HCEC 1CT (cell line): ENCODE measurements at regions not wholly inside any gene's neighbourhood (a gene's known extent, or its start where the extent isn't known, plus 50 kb on each side); places are given as distances from the start of the nearest gene placed in this dataset.
A peak's percentile ranks its signal among the peaks of the same experiment; 100 is the strongest.

Source experiments
- DNase-seq: peaks from one replicate; pipeline ENCODE4 v3.0.0-alpha.2; 2017

- no peak for DNase-seq
Measured at GRCh38 chr13:31611214-31611613, 128.1 kb upstream of the RXFP2 start.

GRCh38 chr13:31614073-31614472, 125.3 kb upstream of the RXFP2 start:
- no peak for DNase-seq

- no peak for DNase-seq
Measured at GRCh38 chr13:31614704-31615103, 124.6 kb upstream of the RXFP2 start.

- DNase-seq = no peak
Measured at GRCh38 chr13:31625115-31625514, 114.2 kb upstream of the RXFP2 start.

- peak; percentile 11 for DNase-seq
Measured at GRCh38 chr13:31627097-31627845, 112.1 kb upstream of the RXFP2 start.

GRCh38 chr13:31629085-31629780, 110.1 kb upstream of the RXFP2 start:
- DNase-seq = no peak

GRCh38 chr13:31631071-31631470, 108.3 kb upstream of the RXFP2 start:
- DNase-seq = no peak

GRCh38 chr13:31631746-31632145, 107.6 kb upstream of the RXFP2 start:
- no peak for DNase-seq

GRCh38 chr13:31638577-31638976, 100.7 kb upstream of the RXFP2 start:
- DNase-seq = peak; percentile 69

- DNase-seq = no peak
Measured at GRCh38 chr13:31639443-31640163, 99.7 kb upstream of the RXFP2 start.

- no peak for DNase-seq
Measured at GRCh38 chr13:31649766-31650165, 89.6 kb upstream of the RXFP2 start.

- no peak for DNase-seq
Measured at GRCh38 chr13:31653730-31654129, 85.6 kb upstream of the RXFP2 start.

GRCh38 chr13:31663880-31664585, 75.3 kb upstream of the RXFP2 start:
- no peak for DNase-seq

GRCh38 chr13:31670831-31671617, 68.3 kb upstream of the RXFP2 start:
- no peak for DNase-seq

- DNase-seq = no peak
Measured at GRCh38 chr13:31674051-31674450, 65.3 kb upstream of the RXFP2 start.

GRCh38 chr13:31675440-31675953, 63.8 kb upstream of the RXFP2 start:
- DNase-seq = no peak

GRCh38 chr13:31681133-31681532, 58.2 kb upstream of the RXFP2 start:
- no peak for DNase-seq

- DNase-seq = no peak
Measured at GRCh38 chr13:31684466-31684865, 54.9 kb upstream of the RXFP2 start.

- DNase-seq = no peak
Measured at GRCh38 chr13:31686670-31687425, 52.5 kb upstream of the RXFP2 start.
